Endothelial cell of umbilical vein (primary cell): ENCODE measurements at regions not wholly inside any gene's neighbourhood (a gene's known extent, or its start where the extent isn't known, plus 50 kb on each side); places are given as distances from the start of the nearest gene placed in this dataset.

Experiments
- BruUV-seq: library from RNA; stranded (reverse); fragments of 400-500 nt; replicated peaks from 2 replicates; lab custom pipeline; 2021; lab: Mats Ljungman, UMichigan
- CTCF ChIA-PET: fragments of 300-600, 350-600 bp; sonication (Branson Sonifier 250); formaldehyde crosslinking; loops from one replicate; lab custom pipeline; 2021; ENCODE audit warnings: antibody characterized with exemption, inconsistent platforms; lab: Charles Lee
- POLR2A ChIA-PET: fragments of 300-600, 350-600 bp; sonication (Branson Sonifier 250); formaldehyde crosslinking; loops from one replicate; lab custom pipeline; 2021; ENCODE audit warnings: antibody characterized with exemption, inconsistent platforms; lab: Charles Lee
- DNase-seq: peaks from one replicate; pipeline ENCODE4 v3.0.0-alpha.2; 2011; ENCODE audit warnings: low read depth, low spot score
- FAIRE-seq: peaks from 2 replicates; lab custom pipeline; 2011; peaks lifted over from hg19 to GRCh38; lab: Jason Lieb, UNC
- H2AFZ ChIP-seq: 2 replicates; pipeline ENCODE4 v1.6.0; 2012; ENCODE audit warnings: low read depth, low read length, control low read depth, inconsistent platforms
- H3K27ac ChIP-seq: 2 replicates; pipeline ENCODE4 v1.5.1; 2011; ENCODE audit warnings: low read depth, mild to moderate bottlenecking, control low read depth, low read length, moderate library complexity; ENCODE audit not compliant: insufficient read depth
- H3K27me3 ChIP-seq, 2 experiments: 2 replicates each; pipeline versions ENCODE4 v1.6.0 to v1.6.1; 2011; ENCODE audit warnings: low read length in 2 of 2, mixed read lengths in 1 of 2; ENCODE audit not compliant: control insufficient read depth in 2 of 2, insufficient read depth in 2 of 2
- H3K36me3 ChIP-seq, 2 experiments: 2 replicates in 1 of 2; 3 replicates in 1 of 2; pipeline ENCODE4 v1.5.1; 2011; ENCODE audit warnings: low read length in 2 of 2, mild to moderate bottlenecking in 1 of 2, moderate library complexity in 1 of 2; ENCODE audit not compliant: control insufficient read depth in 2 of 2, insufficient read depth in 2 of 2; ENCODE audit errors: extremely low read depth in 1 of 2
- H3K4me1 ChIP-seq: 3 replicates; pipeline ENCODE4 v1.5.1; 2011; ENCODE audit warnings: mild to moderate bottlenecking, low read length; ENCODE audit not compliant: control insufficient read depth, insufficient read depth; ENCODE audit errors: extremely low read depth
- H3K4me2 ChIP-seq: 2 replicates; pipeline ENCODE4 v1.6.1; 2011; ENCODE audit warnings: low read length, control low read depth, mixed read lengths; ENCODE audit not compliant: insufficient read depth
- H3K4me3 ChIP-seq, 3 experiments: fragments of 200-600 bp in 1 of 3; sonication (generic), shearing (Covaris generic) in 1 of 3; replicated peaks in 1 of 3; 2 replicates each; pipeline ENCODE4 v1.5.1; 2011 to 2016; ENCODE audit warnings: control low read depth in 3 of 3, low read length in 3 of 3, mild to moderate bottlenecking in 2 of 3, inconsistent platforms in 1 of 3, low read depth in 1 of 3, moderate library complexity in 1 of 3; ENCODE audit not compliant: insufficient read depth in 1 of 3
- H3K79me2 ChIP-seq: 2 replicates; pipeline ENCODE4 v1.6.0; 2012; ENCODE audit warnings: low read length, inconsistent platforms; ENCODE audit not compliant: control insufficient read depth, insufficient read depth
- H3K9ac ChIP-seq: replicated peaks from 2 replicates; pipeline ENCODE3; 2011; ENCODE audit warnings: low read length, control low read depth; ENCODE audit not compliant: insufficient read depth; ENCODE audit errors: extremely low read depth
- H3K9me1 ChIP-seq: replicated peaks from 3 replicates; pipeline ENCODE4 v1.6.0; 2011; ENCODE audit warnings: mild to moderate bottlenecking, low read length; ENCODE audit not compliant: control insufficient read depth, insufficient read depth; ENCODE audit errors: extremely low read depth
- H3K9me3 ChIP-seq: replicated peaks from 2 replicates; pipeline ENCODE4 v1.5.1; 2012; ENCODE audit warnings: low read length, inconsistent platforms; ENCODE audit not compliant: control insufficient read depth, insufficient read depth
- H4K20me1 ChIP-seq: replicated peaks from 2 replicates; pipeline ENCODE3; 2011; ENCODE audit warnings: mild to moderate bottlenecking, low read length; ENCODE audit not compliant: control insufficient read depth, insufficient read depth; ENCODE audit errors: extremely low read depth
- CTCF ChIP-seq, 2 donors: IDR thresholded peaks; 1 replicate in 1 of 2; 2 replicates in 1 of 2; pipeline ENCODE4 v1.5.1; 2011; ENCODE audit warnings: low read length in 2 of 2, mild to moderate bottlenecking in 2 of 2, moderate library complexity in 2 of 2, control low read depth in 1 of 2, inconsistent platforms in 1 of 2, low read depth in 1 of 2; ENCODE audit not compliant: insufficient read depth in 1 of 2; ENCODE audit errors: extremely low read depth in 1 of 2
- EZH2 ChIP-seq: IDR thresholded peaks from 2 replicates; pipeline ENCODE4 v1.6.1; 2012; ENCODE audit warnings: borderline replicate concordance, low read depth, mild to moderate bottlenecking, moderate library complexity, low read length, inconsistent platforms; ENCODE audit not compliant: severe bottlenecking
- FOS ChIP-seq: IDR thresholded peaks from 2 replicates; pipeline ENCODE4 v1.6.1; 2011; ENCODE audit warnings: mild to moderate bottlenecking, low read length, moderate library complexity, borderline replicate concordance; ENCODE audit not compliant: insufficient read depth
- GATA2 ChIP-seq: IDR thresholded peaks from 2 replicates; pipeline ENCODE4 v1.7.0; 2011; ENCODE audit warnings: low read depth, mild to moderate bottlenecking, moderate library complexity, mixed read lengths, low read length; ENCODE audit not compliant: insufficient read length, insufficient read depth
- JUN ChIP-seq: IDR thresholded peaks from 2 replicates; pipeline ENCODE4 v1.6.1; 2011; ENCODE audit warnings: borderline replicate concordance, low read depth; ENCODE audit not compliant: insufficient read length, insufficient read depth
- MAX ChIP-seq: IDR thresholded peaks from 2 replicates; pipeline ENCODE4 v1.6.1; 2011; ENCODE audit not compliant: insufficient read depth, insufficient read length
- MYC ChIP-seq: IDR thresholded peaks from one replicate; pipeline ENCODE4 v1.6.1; 2011; ENCODE audit warnings: mild to moderate bottlenecking, low read depth, low read length
- POLR2A ChIP-seq: IDR thresholded peaks from 2 replicates; pipeline ENCODE4 v1.6.1; 2012; ENCODE audit warnings: low read depth, mild to moderate bottlenecking, control low read depth, low read length
- POLR2AphosphoS5 ChIP-seq: IDR thresholded peaks from 2 replicates; pipeline ENCODE4 v1.6.1; 2012; ENCODE audit warnings: low read depth, mild to moderate bottlenecking, control low read depth, low read length, moderate library complexity; ENCODE audit not compliant: insufficient read depth
- dilution Hi-C: fragments of 300-500 bp; cut with MboI; formaldehyde crosslinking; loops from one replicate; pipeline ENCODE4 v1.15.0; 2019; ENCODE audit warnings: low sequenced_read_pairs; ENCODE audit not compliant: extremely low pct_ligation_motif_present
- intact Hi-C: fragments of 100-400 bp; cut with micrococcal nuclease; formaldehyde crosslinking; loops from one replicate; pipeline ENCODE4 v1.10.0; 2022

- no peak for DNase-seq
- H3K9me3 ChIP-seq = no peaks in the 10 kb centered on the region
- no peak overlapping the region for H3K4me2 ChIP-seq
- H3K36me3 ChIP-seq = no peaks in the 10 kb centered on the region
- no peaks in the 10 kb centered on the region for H3K4me1 ChIP-seq
- BruUV-seq = no TSS peak
- FAIRE-seq = no peak
- POLR2A ChIA-PET = no interaction called here
- CTCF ChIA-PET = no interaction called here
- intact Hi-C loops = no loop called here
- no peak overlapping the region for H3K4me3 ChIP-seq
- no peaks in the 10 kb centered on the region for H3K9me1 ChIP-seq
- H2AFZ ChIP-seq = no peak overlapping the region
- H4K20me1 ChIP-seq = no peaks in the 10 kb centered on the region
- no peak for TF ChIP-seq POLR2AphosphoS5
- TF ChIP-seq GATA2 = no peak
- TF ChIP-seq EZH2 = no peak
- TF ChIP-seq CTCF (IDR thresholded peaks at IDR 0.05; ENCODE audit: extremely low read depth in 1 of 2, insufficient read depth in 1 of 2, low read depth in 1 of 2, low read length in 2 of 2) = no peak
- TF ChIP-seq MAX = no peak
- no peak for TF ChIP-seq POLR2A
- TF ChIP-seq FOS = no peak
- TF ChIP-seq MYC = no peak
- no peak for TF ChIP-seq JUN
- no peaks in the 10 kb centered on the region for H3K79me2 ChIP-seq
- dilution Hi-C loops = no loop called here
- no peaks in the 10 kb centered on the region for H3K27me3 ChIP-seq
- no peak overlapping the region for H3K27ac ChIP-seq
- H3K9ac ChIP-seq = no peak overlapping the region
Measured at GRCh38 chr1:71267220-71267619, 186.4 kb upstream of the ZRANB2 start.
